ENCODE measurements at regions not wholly inside any gene's neighbourhood (a gene's known extent, or its start where the extent isn't known, plus 50 kb on each side); places are given as distances from the start of the nearest gene placed in this dataset.

DNA sequence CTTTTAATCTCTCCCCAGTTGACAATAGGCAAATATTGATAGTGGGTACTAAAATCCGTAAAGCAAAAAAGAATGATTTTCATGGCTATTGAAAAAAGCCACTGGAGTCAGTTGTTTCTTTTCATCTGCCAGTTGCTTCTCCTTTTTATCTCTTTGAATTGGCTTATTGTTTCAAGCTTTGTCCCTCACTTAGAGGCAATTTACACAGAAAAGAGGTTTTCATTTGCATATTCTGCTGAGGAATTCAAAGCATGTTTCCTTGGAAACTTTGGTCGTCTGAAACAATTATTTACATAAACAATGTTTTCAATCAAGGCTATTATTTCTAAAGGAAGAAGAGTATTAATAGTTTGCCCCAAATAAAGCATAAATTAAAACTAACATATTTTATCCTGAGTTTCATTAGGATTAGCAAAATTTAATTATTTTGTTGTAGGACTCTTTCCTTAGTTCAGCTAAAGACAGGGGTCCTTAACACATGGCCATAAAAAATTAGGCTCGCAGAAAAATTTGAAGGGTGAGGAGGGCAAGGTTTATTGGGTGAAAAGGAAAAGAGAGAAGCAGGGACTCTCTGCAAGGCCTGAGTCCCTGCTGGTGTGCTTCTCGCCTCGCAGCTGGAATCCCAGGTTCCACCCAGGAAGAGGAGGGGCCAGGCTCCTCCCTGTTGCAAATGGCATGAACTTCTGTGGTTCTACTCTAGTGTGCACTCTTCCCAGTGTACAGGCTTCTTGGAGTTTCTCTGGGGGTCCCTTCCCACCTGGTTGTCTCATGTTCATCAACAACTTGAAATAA is 138.8 kb upstream of the LAMA2 start:
- TF ChIP-seq EZH2phosphoT487 (IDR thresholded peaks at IDR 0.05; ENCODE audit: low read depth, severe bottlenecking, unreplicated experiment) (no peak), EZH2 (IDR thresholded peaks at IDR 0.05; ENCODE audit: borderline replicate concordance) (no peak)
- TF ChIP-seq, protein P1, sequence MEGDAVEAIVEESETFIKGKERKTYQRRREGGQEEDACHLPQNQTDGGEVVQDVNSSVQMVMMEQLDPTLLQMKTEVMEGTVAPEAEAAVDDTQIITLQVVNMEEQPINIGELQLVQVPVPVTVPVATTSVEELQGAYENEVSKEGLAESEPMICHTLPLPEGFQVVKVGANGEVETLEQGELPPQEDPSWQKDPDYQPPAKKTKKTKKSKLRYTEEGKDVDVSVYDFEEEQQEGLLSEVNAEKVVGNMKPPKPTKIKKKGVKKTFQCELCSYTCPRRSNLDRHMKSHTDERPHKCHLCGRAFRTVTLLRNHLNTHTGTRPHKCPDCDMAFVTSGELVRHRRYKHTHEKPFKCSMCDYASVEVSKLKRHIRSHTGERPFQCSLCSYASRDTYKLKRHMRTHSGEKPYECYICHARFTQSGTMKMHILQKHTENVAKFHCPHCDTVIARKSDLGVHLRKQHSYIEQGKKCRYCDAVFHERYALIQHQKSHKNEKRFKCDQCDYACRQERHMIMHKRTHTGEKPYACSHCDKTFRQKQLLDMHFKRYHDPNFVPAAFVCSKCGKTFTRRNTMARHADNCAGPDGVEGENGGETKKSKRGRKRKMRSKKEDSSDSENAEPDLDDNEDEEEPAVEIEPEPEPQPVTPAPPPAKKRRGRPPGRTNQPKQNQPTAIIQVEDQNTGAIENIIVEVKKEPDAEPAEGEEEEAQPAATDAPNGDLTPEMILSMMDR (IDR thresholded peaks at IDR 0.05; ENCODE audit: poor library complexity), result no peak
